ENCODE measurements at regions not wholly inside any gene's neighbourhood (a gene's known extent, or its start where the extent isn't known, plus 50 kb on each side); places are given as distances from the start of the nearest gene placed in this dataset.

- no peak for TF ChIP-seq CTCF (IDR thresholded peaks at IDR 0.05; ENCODE audit: low read depth, low read length)
Observed at GRCh38 chr14:49972823-49973222, 79.9 kb downstream of the ARF6 start.

GRCh38 chr14:49975276-49975675 is 82.4 kb downstream of the ARF6 start:
- Histone ChIP-seq H3K36me3 (no peaks in the 10 kb centered on the region), H3K4me3 (no peak overlapping the region), H3K4me1 (ENCODE audit: low read depth) (peaks cover 20% of the 10 kb centered on the region), H3K27me3 (no peaks in the 10 kb centered on the region), H3K9me3 (ENCODE audit: low read depth) (no peaks in the 10 kb centered on the region), H3K27ac (no peak overlapping the region)
- no peak for TF ChIP-seq CTCF (IDR thresholded peaks at IDR 0.05; ENCODE audit: low read depth, low read length)
- DNase-seq (ENCODE audit: low read depth in 1 of 2, low spot score in 1 of 2), result peak in 1 of 2 donors; percentile 86

More at GRCh38 chr14:49972823-49973222, 79.9 kb downstream of the ARF6 start:
- peaks cover 24% of the 10 kb centered on the region for H3K4me1 ChIP-seq (ENCODE audit: low read depth)
- no peaks in the 10 kb centered on the region for H3K27me3 ChIP-seq
- H3K27ac ChIP-seq, result no peak overlapping the region
- DNase-seq (ENCODE audit: low read depth in 1 of 2, low spot score in 1 of 2), result peak in 1 of 2 donors; percentile 88
- no peaks in the 10 kb centered on the region for H3K9me3 ChIP-seq (ENCODE audit: low read depth)
- no peak overlapping the region for H3K4me3 ChIP-seq
- H3K36me3 ChIP-seq, result no peaks in the 10 kb centered on the region

GRCh38 chr14:49975799-49976198 is 82.9 kb downstream of the ARF6 start:
- no peaks in the 10 kb centered on the region for H3K27me3 ChIP-seq
- no peaks in the 10 kb centered on the region for H3K9me3 ChIP-seq (ENCODE audit: low read depth)
- no peak for TF ChIP-seq CTCF (IDR thresholded peaks at IDR 0.05; ENCODE audit: low read depth, low read length)
- H3K4me1 ChIP-seq (ENCODE audit: low read depth), result peaks cover 15% of the 10 kb centered on the region
- no peak overlapping the region for H3K4me3 ChIP-seq
- DNase-seq (ENCODE audit: low read depth in 1 of 2, low spot score in 1 of 2), result no peak
- H3K27ac ChIP-seq, result no peak overlapping the region
- H3K36me3 ChIP-seq, result no peaks in the 10 kb centered on the region

- H3K27me3 ChIP-seq, result no peaks in the 10 kb centered on the region
- H3K4me1 ChIP-seq (ENCODE audit: low read depth), result peaks cover under 1% of the 10 kb centered on the region
- DNase-seq (ENCODE audit: low read depth in 1 of 2, low spot score in 1 of 2), result no peak
Observed at GRCh38 chr14:49977126-49977841, 84.4 kb downstream of the ARF6 start.

GRCh38 chr14:49980027-49980426 is 87.1 kb downstream of the ARF6 start:
- no peaks in the 10 kb centered on the region for H3K27me3 ChIP-seq
- no peak for DNase-seq (ENCODE audit: low read depth in 1 of 2, low spot score in 1 of 2)
- H3K4me1 ChIP-seq (ENCODE audit: low read depth), result no peaks in the 10 kb centered on the region
- no peak overlapping the region for H3K27ac ChIP-seq
- no peaks in the 10 kb centered on the region for H3K9me3 ChIP-seq (ENCODE audit: low read depth)
- no peak overlapping the region for H3K4me3 ChIP-seq
- no peaks in the 10 kb centered on the region for H3K36me3 ChIP-seq
- no peak for TF ChIP-seq CTCF (IDR thresholded peaks at IDR 0.05; ENCODE audit: low read depth, low read length)

More at GRCh38 chr14:49977126-49977841, 84.4 kb downstream of the ARF6 start:
- TF ChIP-seq CTCF (IDR thresholded peaks at IDR 0.05; ENCODE audit: low read depth, low read length), result no peak
- no peak overlapping the region for H3K4me3 ChIP-seq
- H3K9me3 ChIP-seq (ENCODE audit: low read depth), result no peaks in the 10 kb centered on the region
- H3K27ac ChIP-seq, result no peak overlapping the region
- no peaks in the 10 kb centered on the region for H3K36me3 ChIP-seq
